GM21367 (cell line): ENCODE measurements at regions not wholly inside any gene's neighbourhood (a gene's known extent, or its start where the extent isn't known, plus 50 kb on each side); places are given as distances from the start of the nearest gene placed in this dataset.

ENCODE experiments used
- ATAC-seq: cut with Tn5 transposase; IDR thresholded peaks from one replicate; pipeline ENCODE4 v1.9.1; 2021; ENCODE audit not compliant: unreplicated experiment

GRCh38 chr3:81291586-81291985 lies 469.9 kb downstream of the GBE1 start:
- no peak for ATAC-seq

- ATAC-seq = no peak
Measured at GRCh38 chr3:81289676-81290075, 471.8 kb downstream of the GBE1 start.

DNA sequence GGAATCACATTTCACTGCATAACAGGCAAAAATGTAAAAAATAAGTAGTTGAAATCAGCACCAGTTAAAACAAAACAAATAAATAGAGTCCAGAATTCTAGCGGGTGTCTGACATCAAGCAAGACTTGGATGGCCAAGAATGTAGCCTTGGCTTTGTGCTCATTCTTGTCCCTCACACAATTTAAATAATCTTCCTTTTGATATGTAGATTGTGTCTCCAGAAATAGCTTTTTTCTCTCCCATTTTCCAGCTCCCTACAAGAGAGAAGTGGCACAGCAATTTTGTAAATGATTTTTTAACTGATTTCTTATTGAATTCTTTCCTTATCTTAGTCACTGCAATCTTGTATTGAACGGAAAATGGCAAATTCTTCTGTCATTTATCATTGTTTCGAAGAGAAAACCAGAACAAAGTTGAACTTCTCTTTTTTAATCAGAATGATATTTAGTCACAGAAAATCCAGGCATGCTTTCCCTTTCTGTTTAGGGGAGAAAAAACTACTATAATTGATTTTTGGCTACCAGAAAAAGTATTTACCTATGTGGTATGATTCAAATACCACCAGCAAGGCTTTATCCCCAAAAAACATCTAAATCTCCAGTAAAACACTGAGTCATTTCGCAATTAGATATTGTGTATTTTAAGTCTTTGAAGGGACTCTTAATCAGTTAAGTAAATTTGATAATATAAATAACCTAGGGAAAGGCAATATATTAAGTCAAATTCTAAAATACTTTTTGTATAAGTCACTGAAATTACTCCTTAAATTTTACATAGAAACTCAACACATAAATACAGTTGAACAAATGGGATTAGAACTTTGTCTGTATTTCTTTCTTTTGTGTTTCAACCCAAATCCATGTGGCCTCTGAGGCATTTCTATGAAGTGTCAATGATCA lies 481.7 kb downstream of the GBE1 start:
- ATAC-seq = no peak

- ATAC-seq = no peak
Measured at GRCh38 chr3:81277853-81278252, 483.6 kb downstream of the GBE1 start.

- ATAC-seq = no peak
Measured at GRCh38 chr3:81274671-81275070, 486.8 kb downstream of the GBE1 start.

DNA sequence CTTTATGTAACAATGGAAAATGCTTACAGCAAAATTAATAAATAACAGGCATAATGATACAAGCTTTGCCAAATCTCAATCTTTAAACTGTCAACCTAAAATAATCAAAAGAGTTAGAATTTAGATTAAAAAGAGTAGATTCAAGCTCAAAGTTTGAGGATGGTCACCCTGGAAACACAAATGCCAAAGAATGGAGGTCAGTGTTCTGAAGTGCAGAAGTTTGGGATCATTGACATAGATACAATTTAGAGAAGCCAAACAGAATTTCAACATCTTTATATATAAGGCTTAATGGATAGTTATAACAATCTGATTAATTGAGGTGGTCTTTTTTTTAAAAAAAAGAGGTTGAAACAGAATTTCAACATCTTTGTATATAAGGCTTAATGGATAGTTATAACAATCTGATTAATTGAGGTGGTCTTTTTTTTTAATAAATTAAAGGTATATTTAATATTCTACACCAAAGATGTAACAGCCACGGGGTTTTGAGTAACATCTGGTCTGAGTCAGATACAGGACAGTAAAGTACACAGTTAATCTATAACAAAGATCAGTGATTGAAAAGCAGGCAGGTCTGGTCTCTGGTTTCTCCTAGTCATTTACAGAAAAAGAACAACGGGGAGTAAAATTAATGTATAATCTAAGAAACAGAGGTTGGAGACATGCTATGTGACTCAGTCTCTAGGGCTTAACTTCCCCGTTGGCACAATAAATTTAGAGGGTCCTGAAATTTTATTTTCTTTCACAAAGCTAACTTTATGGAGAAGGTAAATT lies 490.7 kb downstream of the GBE1 start:
- ATAC-seq = peak; percentile 82

GRCh38 chr3:81268526-81268925 lies 492.9 kb downstream of the GBE1 start:
- no peak for ATAC-seq

GRCh38 chr3:81261996-81262395 lies 499.4 kb downstream of the GBE1 start:
- ATAC-seq = no peak

DNA sequence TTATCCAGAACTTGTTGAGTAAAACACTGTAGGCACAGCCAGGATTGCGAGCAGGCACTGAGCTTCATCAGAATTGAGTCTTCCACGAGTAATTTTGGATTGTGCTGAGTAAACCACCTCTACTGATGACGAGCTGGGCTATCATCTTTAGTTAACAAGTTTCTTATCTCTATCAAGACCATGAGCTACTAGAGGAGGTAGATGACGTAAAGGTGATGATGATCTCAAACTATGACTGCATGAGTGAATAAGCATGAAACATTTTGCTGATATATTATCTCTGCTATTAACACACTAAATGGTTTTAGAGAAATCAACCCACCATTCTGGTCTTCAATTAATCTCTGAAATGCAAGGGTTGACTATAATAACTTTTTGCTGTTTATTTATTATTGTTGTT lies 506.0 kb downstream of the GBE1 start:
- ATAC-seq = no peak

DNA sequence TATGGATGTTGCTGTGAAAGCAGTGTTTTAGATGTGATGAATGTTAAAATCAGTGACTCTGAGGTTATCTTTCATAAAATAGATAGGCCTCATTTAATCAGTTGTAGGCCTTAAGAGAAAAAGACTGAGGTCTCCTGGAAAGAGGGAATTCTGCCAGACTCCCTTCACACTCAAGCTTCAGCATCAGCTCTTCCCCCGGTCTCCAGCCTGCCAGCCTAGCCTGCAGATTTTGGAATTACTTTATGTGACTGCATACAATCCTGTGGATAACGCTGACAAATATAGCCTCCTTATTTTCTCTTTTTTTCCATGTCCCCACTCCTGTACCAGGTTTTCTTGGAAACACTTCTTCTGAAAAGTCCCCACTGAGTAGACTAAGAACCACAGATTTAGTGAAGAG lies 510.3 kb downstream of the GBE1 start:
- ATAC-seq = no peak

- ATAC-seq = no peak
Measured at GRCh38 chr3:81249540-81250029, 511.9 kb downstream of the GBE1 start.

GRCh38 chr3:81245501-81245900 lies 515.9 kb downstream of the GBE1 start:
- no peak for ATAC-seq

DNA sequence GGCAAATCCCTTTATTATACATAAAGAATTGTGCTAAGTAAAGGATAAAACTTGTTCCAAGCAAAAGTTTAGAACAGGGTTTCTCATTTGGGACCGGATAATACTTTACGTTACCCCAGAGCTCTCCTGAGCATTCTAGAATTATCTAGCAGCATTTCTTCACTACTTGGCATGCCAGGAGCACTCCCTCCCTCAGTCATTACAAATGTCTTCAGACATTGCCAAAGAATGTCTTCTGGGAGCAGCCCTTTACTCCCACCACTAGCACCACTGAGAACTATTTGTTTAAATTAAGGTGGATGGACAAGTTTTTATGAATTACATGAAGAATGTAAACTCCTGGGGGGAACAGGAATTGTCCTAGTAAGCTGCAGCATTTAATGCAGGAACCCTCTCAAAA lies 516.4 kb downstream of the GBE1 start:
- no peak for ATAC-seq

DNA sequence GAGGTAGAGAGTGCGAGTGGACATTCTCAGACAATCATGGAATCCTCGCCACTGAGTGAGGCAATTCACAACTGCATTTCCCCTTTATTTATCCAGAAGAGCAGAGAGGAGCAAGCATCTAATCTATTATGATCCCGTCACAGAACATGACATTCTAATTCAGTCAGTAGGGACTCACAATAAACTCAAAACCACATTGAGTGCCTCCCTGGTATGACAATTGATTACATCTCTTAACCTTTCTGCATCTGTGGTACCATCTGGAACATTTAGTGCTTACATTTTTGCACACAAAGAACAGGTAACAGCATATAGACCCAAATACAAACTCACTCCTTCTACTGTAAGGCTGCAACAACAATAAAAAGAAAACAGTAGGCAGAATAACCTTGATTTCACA lies 517.2 kb downstream of the GBE1 start:
- no peak for ATAC-seq

DNA sequence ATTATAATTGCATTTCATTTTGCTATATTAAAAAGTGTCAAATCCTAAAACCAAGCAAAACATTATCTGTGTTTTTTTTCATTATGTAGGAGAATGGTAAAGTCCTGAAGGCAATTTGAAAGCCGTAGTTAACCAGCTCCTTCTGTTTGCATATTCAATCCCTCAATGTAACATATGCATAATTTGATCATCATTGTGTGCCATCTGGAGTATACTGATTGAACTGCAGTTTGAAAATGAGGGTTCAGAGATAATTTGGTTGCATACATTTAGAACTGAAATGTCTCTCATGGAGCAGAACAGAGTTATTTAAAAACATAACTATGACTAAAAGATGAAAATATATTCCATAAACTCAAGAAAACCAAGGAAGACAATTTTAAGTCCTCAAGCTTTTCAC lies 518.6 kb downstream of the GBE1 start:
- no peak for ATAC-seq

DNA sequence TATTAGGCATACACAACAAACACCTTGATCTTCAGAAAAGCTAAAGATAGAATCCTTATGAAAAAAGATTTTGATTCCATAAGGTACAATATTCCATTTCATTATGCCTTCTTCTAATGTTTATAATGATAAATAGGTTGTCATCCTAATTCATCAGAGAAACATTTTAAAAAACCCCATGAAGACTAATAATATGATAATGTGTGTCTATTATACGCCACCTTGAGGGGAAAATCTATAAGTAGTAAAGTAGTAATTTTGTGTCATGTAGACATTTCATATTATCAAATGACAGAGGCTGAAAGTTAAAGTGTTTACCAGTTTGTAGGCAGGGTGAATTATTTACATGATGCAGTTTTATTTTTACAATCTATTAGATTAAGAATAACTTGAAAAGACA lies 524.3 kb downstream of the GBE1 start:
- ATAC-seq = no peak

GRCh38 chr3:81218023-81218422 lies 543.4 kb downstream of the GBE1 start:
- ATAC-seq = no peak

GRCh38 chr3:81217101-81217500 lies 544.3 kb downstream of the GBE1 start:
- no peak for ATAC-seq

DNA sequence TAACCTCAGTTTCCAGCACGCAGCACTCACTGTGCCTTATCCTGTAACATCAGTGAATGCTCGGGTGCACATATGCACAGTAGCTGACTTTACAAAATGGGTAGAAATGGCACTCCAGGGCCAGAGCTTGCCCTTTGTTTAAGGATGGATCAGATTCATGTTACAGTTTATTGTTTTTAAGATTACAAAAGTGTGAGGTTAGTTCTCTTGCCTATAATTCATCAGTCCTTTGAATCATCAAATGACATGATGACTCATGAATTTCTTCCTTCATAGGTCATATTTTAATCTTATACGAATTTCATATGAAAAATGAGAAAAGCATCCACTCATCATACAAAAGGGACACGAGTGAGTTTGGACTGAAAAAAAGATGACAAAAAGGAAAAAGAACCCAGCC lies 545.3 kb downstream of the GBE1 start:
- no peak for ATAC-seq

- no peak for ATAC-seq
Measured at GRCh38 chr3:81214631-81215030, 546.8 kb downstream of the GBE1 start.

DNA sequence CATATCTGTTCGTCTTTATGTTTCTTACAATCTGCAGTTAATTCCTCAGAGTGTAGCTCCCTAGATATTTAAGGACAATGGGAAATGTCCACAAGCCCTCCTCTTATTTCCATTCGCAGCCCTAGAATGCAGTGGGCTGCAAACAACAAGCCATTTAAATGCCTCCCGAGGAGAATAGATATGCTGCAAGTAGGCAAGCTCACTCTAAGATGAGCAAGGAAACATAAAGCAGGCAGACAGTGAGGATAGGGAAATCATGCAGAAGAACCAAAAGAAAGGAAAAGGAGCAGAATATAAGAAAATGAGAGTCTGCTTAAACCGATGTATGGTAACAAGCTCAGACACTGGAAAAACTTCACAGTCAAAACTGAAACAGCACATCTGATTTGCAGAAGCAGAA lies 561.9 kb downstream of the GBE1 start:
- no peak for ATAC-seq

GRCh38 chr3:81198756-81199155 lies 562.7 kb downstream of the GBE1 start:
- ATAC-seq = no peak
